ENCODE measurements at regions not wholly inside any gene's neighbourhood (a gene's known extent, or its start where the extent isn't known, plus 50 kb on each side); places are given as distances from the start of the nearest gene placed in this dataset.

DNA sequence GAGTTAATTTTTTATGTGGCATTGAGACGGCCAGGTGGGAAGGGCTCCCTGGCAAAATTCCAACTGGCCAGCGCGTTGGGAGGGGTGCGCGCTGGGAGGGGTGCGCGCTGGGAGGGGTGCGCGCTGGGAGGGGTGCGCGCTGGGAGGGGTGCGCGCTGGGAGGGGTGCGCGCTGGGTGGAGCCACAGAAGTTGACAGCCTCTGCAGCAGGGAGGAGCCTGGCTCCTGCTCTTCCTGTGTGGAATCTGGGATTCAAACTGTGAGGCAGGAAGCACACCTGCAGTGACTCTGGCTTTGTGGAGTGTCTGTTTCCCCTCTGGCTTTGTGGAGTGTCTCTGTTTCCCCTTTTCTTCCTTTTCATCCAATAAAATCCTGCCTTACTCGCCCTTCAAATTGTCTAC lies 147.9 kb upstream of the CBLN2 start:
- DNase-seq (ENCODE audit: low spot score), result no peak

DNA sequence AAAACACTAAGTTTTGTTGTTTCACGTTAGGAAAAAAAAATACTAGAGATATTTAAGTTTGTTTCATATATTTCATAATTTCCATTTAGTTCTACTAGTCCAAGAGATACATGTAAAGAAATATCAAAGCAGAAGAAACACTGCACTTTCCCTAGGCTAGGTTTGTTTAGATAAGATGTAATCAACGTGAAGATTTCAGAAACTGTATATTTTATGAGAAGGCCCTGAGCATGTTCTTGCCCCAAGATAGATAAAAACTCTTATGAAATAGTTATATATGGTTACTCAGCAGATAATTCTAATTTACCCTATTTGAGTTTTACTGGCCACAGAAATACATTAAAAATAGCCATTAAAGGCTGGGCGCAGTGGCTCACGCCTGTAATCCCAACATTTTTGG lies 143.6 kb upstream of the CBLN2 start:
- no peak for DNase-seq (ENCODE audit: low spot score)

DNA sequence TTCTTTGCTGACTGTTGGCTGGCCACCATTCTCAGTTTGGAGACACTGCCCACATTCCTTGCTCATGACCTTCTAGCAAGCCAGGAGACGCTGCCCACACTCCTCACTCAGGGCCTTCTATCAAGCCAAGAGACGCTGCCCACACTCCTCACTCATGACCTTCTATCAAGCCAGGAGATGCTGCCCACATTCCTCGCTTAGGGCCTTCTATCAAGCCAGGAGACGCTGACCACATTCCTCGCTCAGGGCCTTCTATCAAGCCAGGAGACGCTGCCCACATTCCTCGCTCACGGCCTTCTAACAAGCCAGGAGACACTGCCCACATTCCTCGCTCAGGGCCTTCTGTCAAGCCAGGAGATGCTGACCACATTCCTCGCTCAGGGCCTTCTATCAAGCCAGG lies 131.3 kb upstream of the CBLN2 start:
- DNase-seq (ENCODE audit: low spot score), result no peak

DNA sequence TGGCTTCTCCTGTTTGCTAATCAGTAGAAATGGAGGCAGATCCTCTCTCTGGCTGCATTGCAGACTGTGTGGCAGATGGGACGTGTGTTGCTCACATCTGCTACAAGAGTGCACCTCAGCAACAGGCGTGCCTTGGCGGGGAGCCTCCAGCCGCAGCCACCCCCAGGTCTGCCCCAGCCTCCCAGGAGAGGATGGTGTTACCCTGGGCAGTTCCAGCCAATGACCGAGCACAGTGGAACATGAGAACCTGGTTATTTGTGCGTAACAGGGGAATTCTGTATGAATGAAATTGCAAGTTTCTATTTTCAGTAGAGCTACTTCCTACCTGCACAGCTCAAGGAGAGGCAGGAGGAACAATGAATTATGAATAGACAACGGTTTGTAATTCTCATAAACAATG lies 130.6 kb upstream of the CBLN2 start:
- no peak for DNase-seq (ENCODE audit: low spot score)

DNA sequence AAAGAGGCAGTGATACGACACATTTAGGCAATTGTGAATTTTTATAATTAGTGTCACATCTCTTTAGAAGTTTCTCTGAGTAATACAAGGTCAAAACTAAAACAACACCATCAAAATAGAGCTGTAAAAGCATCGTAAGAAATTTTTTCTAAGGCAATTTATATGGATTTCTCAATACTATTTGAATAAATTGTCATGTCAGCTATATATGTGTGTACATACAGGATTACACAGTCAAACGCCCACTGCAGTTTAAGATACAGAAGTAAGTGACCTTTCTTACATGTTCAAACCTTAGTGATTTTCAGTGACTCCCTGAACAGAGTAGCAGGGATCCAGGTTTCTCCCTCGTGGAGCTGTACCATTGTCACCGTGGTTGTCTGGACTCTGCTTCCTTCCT lies 129.1 kb upstream of the CBLN2 start:
- no peak for DNase-seq (ENCODE audit: low spot score)

DNA sequence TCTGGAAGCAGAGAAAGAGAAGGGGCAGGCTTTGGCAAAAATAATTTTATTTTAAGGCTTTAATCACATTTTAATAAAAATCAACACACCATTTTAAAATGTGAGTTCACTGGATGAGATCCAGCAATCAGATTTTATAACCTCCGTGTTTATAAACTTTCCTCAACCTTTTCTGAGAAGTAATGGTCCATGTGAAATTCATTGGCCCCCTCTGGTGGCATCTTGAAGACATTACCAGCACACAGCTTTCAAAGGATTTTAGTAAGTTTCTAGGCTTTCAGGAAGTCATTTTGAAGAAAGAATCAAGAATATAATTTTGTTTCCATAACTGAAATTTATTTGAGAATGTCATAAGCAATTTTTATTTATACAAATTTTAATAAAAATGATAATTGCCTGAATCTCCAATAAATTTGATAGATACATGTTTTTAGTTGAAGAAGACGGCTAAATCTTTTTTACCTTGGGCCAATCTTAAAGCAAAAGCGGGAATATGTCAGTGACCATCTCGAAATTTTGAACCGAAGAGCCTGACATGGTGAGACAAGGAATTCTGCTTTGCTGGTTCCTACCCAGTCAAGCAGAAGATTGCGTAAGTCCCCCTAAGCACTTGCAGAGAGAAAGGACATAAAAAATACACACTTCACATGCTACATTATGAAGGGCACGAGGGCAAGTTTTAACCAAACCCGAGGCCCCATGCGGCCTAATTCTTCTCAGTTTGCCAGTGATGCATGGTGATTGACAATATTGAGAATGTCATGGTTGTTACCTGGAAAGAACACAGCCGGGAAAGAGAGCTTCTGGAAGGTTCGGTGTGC lies 128.4 kb upstream of the CBLN2 start:
- DNase-seq (ENCODE audit: low spot score), result peak; percentile 24

DNA sequence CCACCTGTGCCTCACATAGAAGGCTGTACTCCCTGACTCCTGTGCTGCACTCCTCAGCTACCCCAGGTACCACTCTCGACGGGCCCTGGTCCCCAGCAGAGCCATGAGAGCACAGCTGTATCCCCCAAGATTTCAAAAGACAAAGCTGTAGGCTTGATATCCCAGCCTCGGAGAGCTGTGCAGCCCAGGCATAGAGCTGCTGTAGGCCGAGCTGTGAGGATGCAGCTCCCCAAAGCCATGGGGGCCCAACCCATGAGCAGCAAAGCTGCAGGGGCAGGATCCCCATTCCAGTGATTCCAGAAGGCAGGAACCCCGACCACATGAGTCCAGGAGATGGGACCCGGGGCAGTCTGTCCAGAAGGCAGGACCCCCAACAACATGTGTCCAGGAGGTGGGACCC lies 123.8 kb upstream of the CBLN2 start:
- DNase-seq (ENCODE audit: low spot score), result no peak

DNA sequence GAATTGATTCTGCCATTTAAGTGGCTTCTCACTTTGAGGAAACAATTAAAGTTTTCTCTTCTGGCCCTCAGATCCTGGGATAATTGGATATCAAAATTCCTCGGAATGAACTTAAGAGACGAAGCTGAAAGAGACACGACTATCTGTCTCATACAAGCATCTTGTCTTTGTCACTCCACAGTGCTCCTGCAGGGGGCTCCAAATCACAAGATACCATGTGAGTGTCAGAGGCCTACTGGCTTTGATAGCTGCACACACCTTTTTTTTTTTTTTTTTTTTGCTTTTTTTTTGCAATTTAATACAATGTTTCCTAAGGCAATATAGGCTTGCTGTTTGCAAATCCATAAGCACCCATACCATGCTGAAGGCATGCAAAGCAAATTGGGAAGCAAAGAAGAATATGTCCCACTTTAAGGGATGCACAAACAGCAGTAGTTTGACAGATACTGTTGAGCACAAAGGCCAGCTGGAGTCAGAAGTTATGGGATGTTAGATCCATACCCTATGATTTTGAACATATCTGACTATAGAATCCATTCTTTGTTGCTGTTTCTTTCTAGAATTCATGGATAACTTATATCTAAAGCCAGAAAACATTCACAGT lies 109.0 kb upstream of the CBLN2 start:
- peak; percentile 12 for DNase-seq (ENCODE audit: low spot score)

DNA sequence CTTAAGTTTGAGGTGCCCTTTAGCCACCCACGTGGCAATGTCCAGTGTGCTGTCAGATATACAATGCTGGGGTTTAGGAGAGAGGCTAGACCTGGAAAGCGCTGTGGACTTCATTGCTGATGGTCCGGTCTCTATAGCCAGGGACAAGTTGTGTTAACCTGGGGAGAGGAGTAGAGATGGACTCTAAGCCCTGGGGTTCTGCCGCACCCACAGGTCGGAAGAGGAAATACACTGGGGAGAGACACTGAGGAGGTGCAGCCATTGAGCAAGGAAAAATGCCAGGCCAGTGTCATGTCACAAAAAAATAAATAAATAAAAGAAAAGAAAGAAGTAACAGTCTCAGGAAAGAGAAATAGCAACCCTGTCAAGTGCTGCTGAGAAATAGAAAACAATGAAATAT lies 106.9 kb upstream of the CBLN2 start:
- no peak for DNase-seq (ENCODE audit: low spot score)

DNA sequence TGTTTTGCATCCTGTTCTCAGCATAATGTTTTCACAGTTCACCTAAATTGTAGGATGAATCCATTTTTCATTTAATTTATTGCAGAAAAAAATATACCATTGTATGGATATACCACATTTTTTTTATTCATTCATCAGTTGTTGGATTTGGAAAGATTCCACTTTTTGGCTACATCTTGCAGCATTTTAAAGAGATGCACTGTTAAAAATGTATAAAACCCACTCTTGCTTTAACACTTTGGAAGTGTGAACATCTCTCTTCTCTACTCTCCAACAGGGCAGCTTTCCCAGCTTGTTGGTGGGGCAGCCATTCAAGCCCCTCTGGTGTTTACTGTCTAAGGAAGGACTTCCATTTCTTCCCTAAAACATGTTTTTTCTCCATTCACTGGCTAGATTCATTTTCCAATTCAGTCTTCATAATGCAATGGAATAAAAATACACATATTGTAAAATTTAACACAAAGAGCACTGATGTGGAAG lies 104.4 kb upstream of the CBLN2 start:
- DNase-seq (ENCODE audit: low spot score), result no peak

DNA sequence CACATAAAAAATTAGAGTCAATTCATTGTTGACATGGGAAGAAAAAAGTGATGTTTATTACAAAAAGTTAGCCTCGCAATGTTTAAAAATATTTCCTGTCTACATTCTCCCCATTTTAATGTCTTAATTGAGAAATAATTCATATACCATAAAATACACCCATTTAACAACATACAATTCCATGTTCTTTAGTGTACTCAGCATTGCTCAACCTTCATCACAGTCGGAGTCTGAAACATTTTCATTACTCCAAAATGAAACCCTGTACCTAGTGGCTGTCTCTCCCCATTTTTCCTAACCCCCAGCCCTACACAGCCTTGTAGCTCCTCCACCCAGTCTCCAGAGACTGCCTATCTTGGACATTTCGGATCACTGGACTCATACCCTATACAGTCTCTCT lies 103.9 kb upstream of the CBLN2 start:
- DNase-seq (ENCODE audit: low spot score), result no peak

DNA sequence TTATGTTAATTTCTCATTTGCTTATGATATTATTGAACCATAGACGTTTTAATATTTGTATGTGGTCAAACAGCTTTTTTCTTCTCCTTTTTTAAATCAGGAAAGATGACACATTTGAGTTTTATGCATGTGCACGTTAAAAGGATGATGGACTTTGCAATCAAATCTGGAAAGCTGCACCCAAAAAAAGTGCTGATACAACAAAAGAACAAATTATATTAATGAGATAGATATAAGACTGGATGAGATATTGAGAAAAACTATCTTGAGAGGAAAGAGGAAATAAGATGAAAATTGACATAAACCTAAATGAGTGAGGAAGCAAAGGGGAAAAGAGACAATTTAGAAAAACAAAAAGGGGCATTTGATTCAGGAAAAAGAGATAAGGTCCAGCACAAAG lies 96.4 kb upstream of the CBLN2 start:
- DNase-seq (ENCODE audit: low spot score), result no peak

DNA sequence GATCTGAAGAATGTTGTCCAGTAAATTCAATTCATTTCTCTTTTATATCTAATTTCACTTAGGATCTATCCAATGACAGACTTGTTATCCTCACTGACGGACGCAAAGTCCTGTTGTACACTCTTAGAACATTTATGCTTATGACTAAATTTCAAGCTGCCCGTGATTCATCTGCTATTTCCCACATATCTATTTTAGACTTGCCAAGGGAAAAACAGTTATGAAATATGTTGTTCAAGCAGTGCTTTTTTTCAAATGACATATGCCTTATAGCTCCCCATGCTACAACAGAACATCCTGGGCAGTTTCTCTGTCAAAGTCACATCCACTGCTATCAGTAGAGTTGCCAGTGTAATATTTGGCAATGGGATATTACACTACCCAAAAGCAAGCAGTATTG lies 94.2 kb upstream of the CBLN2 start:
- DNase-seq (ENCODE audit: low spot score), result no peak

DNA sequence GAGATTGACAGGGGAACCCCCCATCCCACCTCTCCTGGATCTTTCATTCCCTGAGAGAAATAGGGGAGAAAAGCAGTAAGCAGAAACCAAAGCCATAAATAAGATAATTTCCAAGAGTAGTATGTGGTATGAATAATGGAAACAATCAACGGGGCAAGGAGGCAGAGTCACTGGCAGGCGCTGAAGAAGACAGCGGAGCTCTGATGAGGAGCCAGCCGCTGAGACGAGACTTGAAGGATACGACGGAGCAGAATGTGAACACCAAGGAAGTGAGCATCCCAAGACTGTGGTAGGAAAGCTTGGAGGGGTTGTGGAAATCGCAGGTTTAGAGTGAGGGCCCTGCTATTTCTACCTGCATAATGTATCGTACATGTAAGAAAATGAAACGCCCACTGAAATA lies 93.6 kb upstream of the CBLN2 start:
- DNase-seq (ENCODE audit: low spot score), result no peak

DNA sequence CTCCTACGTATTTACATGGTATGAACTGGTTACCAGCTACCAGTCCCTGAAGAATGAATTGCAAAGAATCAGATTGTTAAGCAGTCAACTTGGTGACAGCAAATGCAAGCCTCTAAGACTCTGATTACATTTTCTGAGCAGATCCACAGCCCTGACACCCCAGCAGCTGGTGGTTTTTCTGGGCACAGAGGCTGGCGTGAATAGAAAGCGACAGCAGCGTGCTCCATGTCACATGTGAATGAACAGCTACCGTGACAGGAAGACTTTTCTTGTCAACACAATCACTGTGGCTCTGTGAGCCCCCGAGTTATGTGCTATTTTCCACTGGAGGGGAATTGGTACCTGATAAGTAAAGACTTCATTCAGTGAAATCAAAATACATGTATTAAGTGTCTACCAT lies 93.2 kb upstream of the CBLN2 start:
- DNase-seq (ENCODE audit: low spot score), result no peak

DNA sequence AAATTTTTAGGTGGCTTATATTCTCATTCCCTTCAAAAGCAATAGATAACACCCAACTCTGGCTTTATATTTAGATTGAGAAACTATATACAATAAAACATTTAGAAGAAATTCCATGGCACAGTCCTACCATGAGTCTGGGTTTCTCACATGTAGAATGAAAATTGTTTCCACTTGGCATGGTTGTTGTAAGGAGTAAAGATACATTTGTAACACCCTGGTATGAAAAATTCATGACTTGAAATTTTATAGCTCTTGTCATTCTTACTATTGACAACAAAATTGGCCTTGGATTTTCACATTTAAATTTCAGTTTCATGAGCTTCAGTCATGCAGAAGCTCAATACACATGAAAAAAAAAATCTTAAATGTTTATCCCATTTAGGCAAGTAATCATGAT lies 92.5 kb upstream of the CBLN2 start:
- no peak for DNase-seq (ENCODE audit: low spot score)

DNA sequence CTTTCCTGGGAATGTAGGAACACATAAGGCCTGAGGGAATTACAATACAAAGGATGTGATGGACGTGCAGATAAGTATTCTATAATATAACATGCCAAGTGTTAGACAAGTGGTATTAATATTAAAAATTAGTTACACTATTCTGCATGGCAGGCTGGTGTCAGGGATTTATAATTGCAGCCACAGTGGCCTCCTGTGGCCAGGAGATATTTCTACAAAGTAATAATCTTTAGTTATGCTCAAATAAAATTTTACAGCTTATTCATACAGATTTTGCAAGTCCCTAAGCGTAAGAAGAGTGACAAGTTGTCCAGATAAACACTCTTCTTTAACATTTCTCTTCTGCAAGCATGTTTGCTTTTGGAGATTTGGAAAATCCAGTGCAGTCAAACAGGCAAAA lies 90.4 kb upstream of the CBLN2 start:
- no peak for DNase-seq (ENCODE audit: low spot score)

DNA sequence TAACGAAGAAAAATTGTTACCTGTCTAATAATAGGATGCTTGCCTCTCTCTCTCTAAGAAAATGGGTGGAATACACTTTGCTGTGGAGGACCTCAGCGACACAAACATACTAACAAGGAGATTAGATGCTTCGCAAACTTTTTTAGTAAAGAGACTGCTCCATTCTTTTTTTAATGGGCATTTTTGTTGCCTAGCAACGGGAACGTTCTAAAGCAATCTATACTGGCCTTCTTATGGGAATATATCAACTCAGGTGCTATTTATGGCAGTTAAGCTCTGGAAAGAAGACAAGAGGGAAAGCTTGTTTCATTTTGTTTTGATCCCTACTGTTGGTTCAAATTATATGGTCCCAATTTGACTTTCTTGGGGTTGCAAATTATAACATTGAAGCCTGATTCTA lies 86.8 kb upstream of the CBLN2 start:
- no peak for DNase-seq (ENCODE audit: low spot score)

DNA sequence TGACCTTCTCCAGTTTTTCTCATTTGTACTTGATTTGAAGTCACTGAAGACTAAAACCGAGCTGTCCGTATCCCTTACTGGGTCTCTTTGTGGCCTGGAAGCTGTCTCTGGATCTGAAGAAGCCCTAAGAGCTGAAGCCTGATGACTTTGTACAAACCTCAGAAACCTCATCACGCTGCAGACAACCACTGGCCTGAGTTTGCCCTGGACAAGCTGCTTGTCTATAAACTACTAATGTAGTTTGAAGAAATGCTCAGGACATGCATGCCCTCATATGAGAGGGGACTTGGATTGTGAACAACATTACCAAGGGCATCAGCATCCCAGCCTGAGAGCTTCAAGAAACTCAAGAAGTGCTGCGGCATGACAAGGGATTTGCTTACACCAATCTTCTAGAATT lies 79.3 kb upstream of the CBLN2 start:
- no peak for DNase-seq (ENCODE audit: low spot score)

DNA sequence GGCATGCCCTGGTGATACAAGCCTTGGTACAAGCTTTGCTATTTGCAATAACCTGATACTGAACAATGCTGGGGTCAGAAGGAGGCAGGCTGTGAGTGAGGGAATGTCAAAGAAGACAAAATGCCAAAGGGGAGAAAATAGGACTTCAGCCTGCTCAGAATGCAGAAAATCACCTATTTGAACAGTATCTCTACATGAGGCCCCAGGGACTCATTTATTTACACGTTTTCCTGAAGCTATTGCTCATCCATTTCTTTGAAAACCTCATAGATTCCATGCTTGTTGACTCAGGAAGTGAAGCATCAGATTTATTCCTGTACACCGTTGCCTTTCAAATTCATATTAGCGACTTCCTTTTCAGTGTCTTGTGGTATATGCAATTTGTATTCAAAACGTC lies 69.4 kb upstream of the CBLN2 start:
- no peak for DNase-seq (ENCODE audit: low spot score)

DNA sequence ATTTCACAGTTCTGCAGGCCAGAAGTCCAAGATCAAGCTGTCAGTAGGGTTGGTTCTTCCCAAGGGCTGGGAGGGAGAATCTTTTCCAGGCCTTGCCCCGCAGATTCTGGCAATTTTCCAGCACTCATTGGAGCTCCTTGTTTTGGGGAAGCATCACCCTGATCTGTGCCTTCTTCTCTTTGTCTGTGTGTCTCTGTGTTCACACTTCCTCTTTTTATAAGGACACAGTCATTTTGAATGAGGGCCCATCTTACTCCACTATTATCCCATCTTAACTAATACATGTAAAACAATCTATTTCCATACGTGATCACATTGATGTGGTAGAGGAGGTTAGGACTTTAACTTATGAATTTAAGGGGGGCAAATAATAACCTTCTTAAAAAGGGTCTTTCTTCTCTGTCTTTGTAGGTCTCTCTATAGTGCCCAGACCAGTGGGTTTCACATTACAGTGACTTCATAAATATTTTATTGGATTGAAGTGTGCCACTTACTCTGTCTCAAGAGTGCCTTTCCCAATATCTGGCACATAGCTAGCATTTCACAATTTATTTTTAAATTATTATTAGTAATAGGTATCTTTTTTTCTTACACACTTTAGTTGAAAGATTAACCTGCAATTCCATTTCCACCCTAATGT lies 68.9 kb upstream of the CBLN2 start:
- no peak for DNase-seq (ENCODE audit: low spot score)

DNA sequence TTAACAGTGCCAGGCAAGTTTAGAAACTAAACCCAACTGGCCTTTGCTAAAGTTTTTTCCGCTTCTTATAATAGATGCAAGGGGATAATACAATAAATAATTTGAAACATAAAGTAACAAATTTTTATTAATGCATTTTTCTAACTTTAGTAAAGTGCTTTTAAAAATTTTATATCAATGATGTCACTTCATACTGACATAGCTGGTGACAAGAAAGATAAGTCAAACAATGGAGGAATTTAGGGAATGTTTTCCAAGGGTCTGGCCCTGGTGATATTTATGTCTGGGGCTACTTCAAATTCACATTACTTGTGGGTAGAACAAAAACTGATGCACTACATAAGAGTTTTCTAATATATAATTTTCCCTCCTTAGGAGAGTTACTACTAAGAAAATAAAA lies 61.2 kb upstream of the CBLN2 start:
- DNase-seq (ENCODE audit: low spot score), result no peak

DNA sequence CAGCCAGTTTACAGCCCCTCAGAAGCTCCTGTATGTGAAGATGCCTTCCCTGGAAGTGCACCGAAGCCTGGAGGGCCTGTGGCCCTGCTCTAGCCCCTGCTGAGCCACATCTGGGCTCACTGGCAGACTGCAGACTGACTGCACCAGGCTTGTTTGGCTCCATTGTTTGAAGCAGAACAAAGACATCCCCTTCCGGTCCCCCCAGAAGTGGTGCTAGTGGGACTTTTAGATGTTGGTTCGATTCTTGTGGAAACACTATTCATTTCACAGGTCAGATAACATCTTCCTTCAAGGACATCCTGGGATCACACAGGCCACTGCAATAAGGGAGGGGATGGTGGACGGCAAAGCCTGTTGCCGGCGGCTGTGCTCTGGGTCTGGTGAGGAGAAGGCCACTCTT lies 57.8 kb upstream of the CBLN2 start:
- DNase-seq (ENCODE audit: low spot score), result no peak

DNA sequence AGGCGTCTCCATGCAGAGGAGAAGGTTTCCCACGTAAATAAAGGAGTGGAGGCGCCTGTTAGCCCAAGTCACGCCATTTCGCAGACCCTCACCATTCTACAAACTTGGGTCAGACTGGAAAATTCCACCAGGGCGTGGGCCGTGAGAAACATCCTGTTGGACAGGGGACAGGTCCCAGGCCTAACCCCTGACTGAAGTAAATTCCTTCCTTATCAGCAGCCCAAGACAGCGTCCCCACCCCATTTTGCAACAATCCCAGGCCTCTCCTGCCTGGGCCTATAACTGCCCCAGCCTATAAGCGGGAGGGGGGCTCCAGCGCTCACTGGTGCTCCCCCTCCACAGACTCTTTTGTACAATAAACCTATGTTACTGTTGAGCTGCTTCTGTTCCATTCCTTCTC lies 57.3 kb upstream of the CBLN2 start:
- no peak for DNase-seq (ENCODE audit: low spot score)

Measured in HuH-7 (cell line).